Lung microvascular endothelial cell (primary cell): ENCODE measurements at regions not wholly inside any gene's neighbourhood (a gene's known extent, or its start where the extent isn't known, plus 50 kb on each side); places are given as distances from the start of the nearest gene placed in this dataset.
A peak's percentile ranks its signal among the peaks of the same experiment; 100 is the strongest.
"Not testable (repeated sequence)": the region's sequence is repeated elsewhere in the genome, so short reads cannot be mapped to it uniquely, and the experiment has no call there.

Source experiments
- DNase-seq, 2 donors: peaks; one replicate each; pipeline versions ENCODE4 v3.0.0 to v3.0.0-alpha.2; 2010; ENCODE audit warnings: low read depth in 2 of 2

DNA sequence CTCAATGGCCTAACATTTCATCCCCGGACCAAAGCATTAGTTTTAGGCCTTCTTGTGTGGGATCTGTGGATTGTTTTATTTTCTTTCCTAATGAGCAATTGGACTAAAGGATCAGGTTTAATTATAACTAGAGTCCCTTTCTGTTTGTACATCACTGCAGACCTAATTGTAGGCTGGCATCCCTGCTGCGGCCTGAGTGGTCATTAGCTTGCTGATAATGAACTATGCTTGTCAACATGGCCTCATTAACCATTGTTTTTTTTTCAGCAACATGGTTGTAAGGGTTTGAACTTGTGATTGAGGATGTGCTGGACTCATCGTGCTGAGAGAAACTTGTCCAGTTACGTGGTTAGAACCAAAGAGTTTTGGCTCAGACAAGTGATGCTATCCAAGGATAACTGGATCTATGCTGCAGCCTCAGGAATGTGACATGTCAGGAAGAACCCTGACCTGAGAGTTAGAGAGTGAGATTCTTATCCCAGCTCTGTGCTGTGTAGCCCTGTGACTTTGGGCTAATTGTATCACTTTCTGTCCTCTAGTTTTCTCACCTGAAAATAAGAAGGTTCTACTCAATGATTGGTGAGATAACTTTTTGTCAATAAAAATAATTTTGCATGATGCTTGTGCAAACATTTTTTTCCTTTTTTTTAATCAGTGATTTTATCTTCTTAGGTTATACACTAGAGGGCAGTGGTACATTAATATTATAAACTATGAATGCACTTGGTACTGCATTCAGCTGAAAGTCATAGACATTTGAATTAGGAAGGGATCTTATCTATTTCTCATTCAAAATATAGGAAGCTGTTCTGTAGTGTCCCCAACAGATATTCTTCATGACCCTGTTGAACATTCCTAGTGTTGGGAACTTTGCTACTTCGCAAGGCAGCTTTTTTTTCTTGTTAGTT is 140.9 kb downstream of the RNF144B start:
- DNase-seq: peak; percentile 6 to 22

DNA sequence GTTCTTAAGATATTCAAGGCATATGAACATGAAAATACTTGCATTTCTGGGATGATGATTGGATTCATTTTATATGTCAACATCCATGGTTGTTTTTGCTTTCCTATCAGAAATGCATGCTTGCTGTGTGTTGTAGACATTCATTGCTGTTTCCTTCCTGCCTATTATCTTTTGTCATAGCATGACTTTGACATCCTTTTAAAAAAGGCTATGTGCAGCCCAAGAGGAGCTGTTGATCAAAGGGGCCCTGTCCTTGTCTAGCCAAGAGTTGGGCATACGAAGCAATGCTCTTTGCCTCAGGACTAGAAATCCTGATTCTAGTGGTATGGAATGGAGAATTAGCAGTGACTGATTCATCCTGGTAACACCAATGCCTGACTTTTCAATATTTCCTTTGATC is 143.1 kb downstream of the RNF144B start:
- DNase-seq: no peak

DNA sequence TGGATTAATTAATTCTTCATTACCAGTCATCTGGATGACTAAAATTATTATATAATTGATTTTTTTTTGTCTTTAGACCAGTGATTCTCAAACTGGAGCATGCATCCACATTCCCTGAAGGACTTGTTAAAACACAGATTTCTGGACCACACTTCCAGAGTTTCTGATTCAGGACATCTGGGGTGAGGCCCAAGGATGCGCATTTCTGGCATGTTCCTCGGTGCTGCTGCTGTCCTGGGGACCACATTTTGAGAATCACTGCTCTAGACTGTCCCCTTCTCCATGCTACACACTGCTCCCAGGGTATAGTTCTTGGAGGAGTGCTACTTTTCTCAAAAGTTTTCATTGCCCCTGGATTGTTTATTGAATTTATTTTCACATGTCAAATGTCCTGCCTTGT is 145.0 kb downstream of the RNF144B start:
- DNase-seq: no peak

DNA sequence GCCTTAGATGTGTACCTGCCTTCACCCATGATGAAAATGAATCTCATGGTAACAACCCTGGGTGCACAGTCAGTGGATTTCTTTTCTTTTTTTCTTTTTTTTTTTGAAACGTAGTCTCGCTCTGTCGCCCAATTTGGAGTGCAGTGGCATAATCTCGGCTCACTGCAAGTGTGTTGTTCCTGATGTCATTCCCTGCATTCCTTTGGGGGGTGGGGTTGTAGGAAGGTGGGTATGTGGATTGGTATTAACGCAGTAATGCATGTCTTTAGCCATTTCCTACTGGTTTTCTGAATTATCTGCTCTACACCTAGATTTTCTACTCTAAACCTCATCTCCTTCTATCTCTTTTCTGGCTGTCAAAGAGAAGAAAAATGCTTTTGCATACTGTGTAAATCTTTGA is 146.6 kb downstream of the RNF144B start:
- DNase-seq: no peak

DNA sequence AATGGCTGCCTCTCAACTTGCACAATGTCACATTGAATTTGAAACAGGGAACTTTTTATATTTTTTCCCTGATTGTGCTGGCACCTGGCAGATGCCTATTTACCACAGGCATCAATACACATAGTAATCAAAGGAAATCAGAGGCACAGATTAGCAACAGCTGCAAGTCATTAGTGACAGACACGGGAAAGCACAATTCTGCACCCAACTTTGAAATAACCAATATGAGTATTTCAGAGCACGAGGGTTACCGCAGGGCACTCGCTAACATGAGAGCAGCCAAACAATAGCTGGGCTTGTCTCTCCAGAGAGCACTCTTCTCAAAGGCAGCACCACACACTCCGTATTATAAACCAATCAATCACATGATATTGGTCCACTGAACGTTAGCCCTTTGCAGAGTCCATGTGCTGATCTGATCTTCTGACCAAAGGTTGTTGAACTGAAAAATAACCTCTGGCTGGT is 149.5 kb downstream of the RNF144B start:
- DNase-seq: no peak

DNA sequence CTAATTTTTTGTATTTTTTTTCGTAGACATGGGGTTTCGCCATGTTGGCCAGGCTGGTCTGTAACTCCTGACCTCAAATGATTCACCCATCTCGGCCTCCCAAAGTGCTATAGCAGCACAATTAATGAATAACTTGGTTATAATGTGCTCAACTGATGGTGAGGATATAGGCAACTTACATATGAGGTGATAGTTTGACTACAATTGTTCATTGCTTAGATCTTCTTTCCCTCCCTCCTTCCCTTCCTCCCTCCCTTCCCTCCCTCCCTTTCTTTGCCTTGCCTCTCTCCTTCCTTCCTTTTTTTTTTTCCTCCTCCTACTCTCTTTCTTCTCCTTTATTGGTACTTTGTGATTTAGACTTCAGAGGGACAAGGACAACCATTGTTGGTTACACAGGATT is 151.2 kb downstream of the RNF144B start:
- no peak for DNase-seq

DNA sequence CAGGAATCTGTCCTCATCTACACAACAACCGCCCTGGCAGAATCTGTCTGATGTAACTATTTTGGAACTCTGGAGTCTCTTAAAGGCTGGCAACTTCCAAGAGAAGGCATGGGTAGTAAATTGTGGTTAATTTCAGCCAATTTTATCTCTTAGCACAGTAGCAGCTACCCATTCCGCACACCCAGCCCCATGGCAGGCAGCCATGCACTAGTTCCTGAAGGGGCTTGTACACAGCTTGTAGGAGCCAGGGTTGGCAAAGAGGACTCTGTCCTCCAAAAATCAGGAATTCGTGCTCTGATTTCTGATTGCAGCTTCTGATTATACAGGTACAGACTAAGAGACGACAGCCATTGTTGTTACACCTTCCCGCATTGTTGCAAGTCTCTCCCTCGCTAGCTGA is 155.9 kb downstream of the RNF144B start:
- no peak for DNase-seq

DNA sequence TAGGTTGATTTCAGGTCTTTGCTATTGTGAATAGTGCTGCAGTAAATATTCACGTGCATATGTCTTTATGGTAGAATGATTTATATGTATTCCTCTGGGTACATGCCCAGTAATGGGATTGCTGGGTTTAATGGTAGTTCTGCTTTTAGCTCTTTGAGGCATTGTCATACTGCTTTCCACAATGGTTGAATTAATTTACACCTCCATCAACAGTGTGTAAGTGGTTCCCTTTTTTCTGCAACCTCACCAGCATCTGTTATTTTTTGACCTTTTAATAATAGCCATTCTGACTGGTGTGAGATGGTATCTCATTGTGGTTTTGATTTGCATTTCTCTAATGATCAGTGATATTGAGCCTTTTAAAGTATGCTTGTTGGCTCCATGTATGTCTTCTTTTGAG is 158.0 kb downstream of the RNF144B start:
- DNase-seq: not testable (repeated sequence)

DNA sequence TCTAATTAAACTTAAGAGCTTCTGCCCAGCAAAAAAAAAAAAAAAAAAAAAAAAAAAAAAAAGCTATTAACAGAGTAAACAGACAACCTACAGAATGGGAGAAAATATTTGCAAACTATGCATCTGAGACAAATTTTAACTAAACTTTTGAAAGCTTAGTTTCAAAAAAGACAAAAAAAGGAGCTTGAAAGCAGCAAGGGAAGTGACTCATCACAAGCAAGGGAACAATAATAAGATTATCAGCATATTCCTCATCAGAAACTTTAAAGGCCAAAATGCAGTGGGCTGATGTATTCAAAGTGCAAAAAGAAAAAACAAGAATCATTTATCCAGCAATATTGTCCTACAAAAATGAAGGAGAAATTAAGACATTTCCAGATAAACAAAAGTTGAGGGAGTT is 158.6 kb downstream of the RNF144B start:
- DNase-seq: peak in 1 of 2 donors; percentile 12

DNA sequence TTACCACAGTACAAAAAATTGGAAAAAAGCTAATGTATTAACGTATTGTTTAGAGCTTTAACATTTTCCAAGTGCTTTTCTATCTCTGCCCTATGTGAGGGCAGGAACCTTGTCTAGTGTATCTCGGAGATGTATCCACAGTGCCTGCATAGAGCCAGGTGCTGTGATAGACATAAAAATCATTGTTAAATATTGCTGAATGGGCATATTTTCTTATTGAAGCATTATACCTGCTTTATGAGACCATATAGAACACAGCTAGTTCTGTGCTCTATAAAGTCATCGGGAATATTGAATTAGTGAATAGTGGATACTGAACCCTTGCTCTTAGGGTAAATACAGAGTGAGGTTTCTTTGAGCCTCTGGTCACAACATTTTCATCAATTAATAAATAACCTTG is 163.0 kb downstream of the RNF144B start:
- DNase-seq: no peak

DNA sequence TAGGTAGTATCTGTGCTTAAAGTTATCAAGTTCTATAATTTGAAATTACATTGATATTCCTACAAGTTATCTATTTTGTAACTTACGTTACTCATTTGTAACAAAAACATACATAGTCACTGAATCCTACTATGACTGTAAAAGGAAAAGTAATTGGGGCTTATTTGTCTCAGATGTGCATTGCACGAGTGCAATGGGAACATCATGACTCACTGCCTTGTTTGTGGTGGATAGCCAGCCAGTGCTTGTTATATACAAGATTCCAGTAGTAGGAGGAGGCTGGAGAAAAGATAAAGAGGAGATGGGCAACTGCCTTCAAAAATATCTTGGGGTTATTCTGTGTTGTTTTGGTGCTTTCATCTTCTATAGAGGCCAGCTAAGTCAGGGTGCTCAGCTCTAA is 164.1 kb downstream of the RNF144B start:
- DNase-seq: peak in 1 of 2 donors; percentile 40

DNA sequence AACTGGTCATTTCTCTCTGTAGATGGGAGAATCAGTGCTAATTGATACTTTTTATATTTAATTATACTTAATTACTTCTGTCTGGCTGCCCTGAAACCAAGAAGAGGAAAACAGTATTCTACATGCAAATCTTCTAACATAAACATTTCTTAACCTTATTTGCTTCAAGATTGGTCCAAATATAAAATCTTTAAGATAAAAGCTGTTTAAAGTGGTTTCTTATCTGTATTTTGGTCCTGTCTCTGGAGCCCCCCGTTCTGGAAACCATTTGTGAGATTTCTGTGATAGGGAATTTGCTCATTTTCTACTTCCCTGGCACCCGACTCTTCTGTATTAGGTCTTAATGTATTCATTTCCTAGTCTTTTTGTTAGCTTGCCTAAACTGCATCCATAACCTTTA is 168.6 kb downstream of the RNF144B start:
- DNase-seq: no peak

DNA sequence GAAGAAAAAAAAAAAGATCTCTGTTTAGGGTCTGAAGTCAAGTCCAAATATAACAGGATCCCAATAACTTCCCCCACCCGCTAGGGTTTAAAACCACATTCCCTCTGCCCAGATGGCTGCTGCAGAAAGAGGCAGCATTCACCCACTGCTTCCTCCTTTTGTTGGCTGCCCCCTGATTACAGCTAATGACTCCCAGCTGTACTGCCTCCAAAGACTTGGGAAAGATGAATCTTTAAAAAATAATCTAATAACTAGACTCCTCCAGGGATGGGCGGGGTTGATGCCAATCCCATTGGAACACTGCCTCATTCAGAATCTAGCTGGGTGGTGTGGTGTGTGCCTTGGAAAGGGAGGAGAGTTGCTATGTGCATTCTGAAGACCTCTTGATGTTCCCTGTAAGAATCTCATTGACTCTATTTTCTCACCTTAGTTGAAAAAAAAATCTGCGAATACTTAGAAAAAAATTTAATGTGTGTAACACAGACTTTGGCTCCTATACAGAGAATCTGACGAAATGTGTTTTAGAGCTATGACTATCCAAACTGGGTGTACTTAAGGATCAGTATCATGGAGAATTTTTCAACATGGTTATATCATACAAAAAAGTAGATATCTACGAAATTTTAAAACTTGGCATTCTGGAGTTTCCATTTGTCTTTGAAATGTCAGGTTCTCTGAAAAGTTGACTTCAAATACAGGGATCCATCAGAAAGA is 174.0 kb downstream of the RNF144B start:
- no peak for DNase-seq

DNA sequence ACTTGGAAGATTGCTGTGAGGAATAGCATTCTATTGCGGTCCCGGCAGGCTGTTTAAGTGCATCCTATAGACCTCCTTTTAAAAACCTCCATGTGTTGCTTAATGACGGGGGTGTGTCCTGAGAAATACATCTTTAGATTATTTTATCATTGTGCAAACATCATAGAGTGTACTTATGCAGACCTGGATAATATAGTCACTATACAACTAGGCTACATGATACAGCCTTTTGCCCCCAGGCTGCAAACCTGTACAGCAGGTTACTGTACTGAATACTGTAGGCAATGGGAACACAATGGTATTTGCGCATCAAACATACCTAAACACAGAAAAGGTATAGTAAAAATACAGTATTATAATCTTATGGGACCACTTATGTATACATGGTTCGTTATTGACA is 175.6 kb downstream of the RNF144B start:
- no peak for DNase-seq

DNA sequence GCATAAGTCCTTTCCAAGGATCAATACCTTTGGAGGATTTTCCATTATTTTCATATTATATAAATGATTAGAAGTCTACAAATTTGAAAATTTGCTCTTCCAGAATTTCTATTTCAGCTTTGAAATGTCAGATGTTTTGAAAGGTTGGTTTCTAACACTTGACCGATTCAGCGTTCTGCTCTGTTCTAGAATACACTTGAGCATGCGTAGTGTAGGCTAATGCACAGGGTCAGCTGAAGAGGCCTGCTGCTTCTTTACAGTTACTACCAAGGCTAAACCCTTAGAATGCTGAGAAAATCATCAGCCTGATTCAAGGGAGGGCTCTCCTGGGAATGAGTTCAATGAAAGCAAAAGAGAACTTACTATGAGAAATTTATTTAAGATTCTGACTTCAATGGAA is 177.6 kb downstream of the RNF144B start:
- no peak for DNase-seq

DNA sequence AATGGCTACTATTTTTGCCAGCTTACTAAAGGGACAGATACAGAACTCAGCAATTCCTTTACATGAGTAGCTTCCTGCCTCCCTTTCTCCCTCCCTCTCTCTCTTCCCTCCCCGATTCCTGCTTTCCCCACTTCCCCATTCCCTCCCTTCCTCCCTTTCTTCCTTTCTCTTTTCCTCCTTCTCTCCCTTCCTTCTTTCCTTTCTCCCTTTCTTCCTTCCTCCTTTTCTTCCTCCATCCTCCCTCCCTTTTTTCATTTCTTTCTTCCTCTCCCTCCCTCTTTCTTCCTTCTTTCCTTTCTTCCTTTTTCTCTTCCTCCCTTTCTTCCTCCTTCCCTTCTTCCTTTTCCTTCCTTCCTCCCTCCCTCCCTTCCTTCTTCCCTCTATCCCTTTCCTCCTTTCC is 178.1 kb downstream of the RNF144B start:
- no peak for DNase-seq

DNA sequence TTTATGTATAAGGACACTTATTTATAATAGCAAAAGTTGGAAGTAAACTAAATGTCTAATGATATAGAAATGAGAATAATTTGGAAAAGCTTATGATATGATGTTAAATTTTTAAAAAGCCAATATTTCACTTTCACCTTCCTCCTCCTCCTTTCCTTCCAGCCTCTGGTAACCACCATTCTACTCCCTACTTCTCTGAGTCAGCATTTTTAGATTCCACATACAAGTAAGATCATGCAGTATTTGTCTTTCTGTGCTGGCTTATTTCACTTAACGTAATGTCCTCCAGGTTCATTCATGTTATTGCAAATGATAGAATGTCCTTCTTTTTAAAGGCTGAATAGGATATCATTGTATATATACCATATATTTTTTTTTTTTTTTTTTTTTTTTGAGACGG is 180.2 kb downstream of the RNF144B start:
- no peak for DNase-seq

DNA sequence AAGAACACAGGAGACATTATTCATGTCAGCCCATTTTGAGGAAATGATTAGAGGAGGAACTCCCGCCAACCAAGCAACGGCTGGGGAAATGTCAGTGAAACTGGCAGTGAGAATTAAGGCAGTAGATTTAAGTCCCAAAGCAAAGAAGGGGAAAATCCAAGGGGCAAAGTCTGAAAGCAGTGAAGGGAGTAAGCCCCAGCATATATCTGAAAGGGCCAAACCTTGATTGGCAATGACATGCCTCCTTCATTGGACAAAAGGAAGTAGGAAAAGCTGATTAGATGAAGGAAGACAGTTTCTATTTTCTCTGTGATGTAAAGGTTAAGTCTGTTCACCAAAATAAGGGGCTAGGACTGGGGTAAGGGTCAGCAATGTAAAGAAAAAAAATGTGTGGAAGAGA is 190.3 kb downstream of the RNF144B start:
- no peak for DNase-seq

DNA sequence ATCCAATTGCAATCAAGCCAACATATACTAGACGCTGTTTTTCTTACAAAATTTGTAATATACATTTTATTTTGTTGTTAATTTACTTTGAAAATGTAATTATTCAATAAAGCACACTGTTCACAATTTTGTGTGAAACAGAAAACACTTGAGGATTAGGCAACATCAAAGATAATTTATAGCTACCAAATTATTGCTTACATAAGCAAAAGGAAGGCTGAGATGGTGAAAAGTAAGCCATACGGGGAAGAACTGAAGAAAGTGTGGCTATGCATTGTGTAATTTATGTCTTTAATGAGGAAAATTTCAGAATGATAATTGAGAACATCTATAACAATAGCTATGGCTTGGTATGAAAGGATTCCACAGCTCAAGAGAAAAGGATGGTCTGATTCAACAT is 192.0 kb downstream of the RNF144B start:
- no peak for DNase-seq

DNA sequence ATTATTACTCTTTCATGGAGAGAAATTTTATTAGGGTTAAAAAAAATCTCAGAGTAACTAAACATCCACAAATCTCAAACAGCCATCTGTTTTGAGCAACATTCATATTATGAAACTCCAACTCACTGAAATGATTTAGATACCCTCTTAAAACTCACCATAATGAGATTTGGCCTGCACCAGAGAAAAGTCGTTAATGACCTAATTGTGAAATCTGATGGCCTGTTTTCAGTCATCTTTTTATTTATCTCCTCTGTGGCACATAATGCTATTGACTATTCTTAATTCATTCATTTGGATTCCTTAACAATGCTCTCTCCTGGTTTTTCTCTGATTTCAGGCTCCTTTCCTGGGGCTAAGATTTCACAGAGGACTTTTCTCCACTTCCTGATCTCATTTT is 192.7 kb downstream of the RNF144B start:
- no peak for DNase-seq

DNA sequence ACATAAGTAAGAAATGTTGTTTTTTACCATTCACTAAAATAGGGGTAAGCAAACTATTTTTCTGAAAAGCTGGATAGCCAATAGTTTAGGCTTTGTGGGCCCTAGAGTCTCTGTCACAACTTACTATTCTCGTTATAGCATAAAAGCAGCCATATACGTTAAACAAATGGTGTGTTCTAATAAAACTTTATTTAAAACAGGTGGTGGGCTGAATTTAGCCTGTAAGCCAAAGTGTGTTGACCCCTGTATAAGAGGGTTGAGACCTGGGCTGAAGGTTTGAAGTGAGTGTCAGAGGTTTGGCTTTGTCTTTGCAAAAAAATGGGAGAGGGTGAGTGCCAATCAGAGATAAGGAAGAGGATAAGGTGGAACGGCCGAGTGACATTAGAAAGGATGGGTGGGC is 197.2 kb downstream of the RNF144B start:
- no peak for DNase-seq

DNA sequence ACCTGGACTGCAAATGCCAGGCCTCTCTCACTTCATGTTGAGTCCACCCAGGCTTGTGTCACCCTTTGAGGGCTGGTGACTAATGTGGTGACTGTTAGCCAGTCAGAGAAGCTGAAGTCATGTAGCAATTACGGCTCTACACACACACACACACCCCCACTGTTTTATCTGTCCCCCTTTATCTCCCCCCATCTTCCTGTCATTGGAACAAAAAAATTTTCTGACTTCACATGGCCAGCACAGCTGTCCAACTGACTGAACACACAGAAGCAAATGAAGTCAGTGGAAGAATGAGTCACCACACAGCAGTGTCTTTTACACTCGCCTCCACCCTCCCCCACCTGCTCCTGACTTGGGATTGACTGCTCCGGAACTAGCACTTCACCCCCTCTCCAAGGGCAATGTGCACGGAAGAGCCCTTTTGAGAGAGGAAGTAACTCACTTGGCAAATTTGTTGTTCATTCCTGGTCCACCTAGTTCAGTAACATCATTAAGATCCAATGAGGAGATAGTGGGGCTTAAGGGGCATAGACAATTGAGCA is 198.0 kb downstream of the RNF144B start:
- peak; percentile 17 to 89 for DNase-seq

DNA sequence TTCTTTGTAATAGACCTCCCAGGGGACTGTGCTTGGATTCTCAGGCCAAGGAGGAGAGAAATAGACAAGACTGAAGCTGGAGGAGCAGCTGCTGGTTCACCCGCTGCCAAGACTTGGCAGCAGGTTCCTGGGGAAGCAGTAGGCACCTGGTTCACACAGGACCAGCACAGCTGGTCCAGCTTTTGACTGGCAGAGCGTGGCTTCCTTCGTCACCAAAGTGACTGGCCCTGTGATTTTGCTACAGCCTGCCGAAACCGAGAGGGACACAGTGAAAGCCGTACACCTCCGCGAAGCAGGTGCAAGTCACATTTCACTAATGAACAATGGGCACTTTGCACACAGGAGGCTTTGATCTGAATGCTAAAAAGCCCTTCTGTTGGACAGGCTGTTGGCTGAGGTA is 199.0 kb downstream of the RNF144B start:
- no peak for DNase-seq
